DMS114 treated with DMSO at 0.1 percent for 48 hours (cell line): ENCODE measurements at regions not wholly inside any gene's neighbourhood (a gene's known extent, or its start where the extent isn't known, plus 50 kb on each side); places are given as distances from the start of the nearest gene placed in this dataset.
"Not testable (repeated sequence)": the region's sequence is repeated elsewhere in the genome, so short reads cannot be mapped to it uniquely, and the experiment has no call there.

ENCODE experiments used
- DNase-seq: peaks from one replicate; lab custom pipeline; 2025; ENCODE audit not compliant: unreplicated experiment; lab: John Stamatoyannopoulos, UW

GRCh38 chr20:29411458-29411820 is 1846.0 kb upstream of the DEFB115 start:
- DNase-seq, result not testable (repeated sequence)

GRCh38 chr20:29419378-29419777 is 1838.1 kb upstream of the DEFB115 start:
- no peak for DNase-seq

DNA sequence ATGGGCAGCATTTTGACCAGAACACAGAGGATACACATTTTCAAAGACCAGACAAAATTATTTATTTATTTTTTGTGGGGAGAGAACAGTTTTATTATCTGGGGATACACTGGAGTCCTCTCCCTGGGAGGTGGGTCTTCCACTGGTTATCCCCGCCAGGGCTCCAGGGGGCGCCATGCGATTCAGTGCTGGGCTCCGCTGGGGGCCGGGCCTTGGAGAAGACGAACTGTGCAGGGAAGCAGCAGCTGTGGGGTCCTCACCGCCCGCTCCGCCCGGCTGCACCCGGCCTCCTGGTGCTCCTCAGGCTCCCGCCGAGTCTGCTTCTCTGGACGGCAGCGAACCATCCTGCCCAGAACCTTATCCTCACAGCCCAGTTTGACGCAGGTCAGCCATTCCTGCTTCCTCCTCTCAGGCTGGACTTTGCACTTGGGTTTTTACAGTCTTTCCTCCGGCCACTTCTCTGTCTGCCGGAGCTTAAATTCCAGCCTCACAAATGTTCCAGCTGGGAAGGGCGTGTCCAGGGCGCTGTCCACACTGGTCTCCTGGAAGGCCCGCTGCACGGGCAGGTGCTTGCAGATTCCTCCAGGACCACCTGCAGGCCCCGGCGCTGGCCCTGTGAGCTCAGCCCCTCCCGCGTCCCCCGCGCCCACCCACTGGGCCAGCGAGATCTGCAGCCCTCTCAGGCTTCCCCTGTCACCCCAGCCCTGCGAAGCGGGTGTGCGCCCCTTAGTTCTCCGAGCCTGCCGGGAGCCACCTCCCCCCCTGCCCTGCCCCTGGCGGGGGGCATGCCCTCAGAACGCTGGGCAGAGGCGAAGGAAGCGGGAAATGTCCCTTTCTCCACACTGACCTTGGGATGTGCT is 1830.0 kb upstream of the DEFB115 start:
- DNase-seq, result no peak

GRCh38 chr20:29430531-29430930 is 1826.9 kb upstream of the DEFB115 start:
- DNase-seq, result no peak

GRCh38 chr20:29440721-29441120 is 1816.7 kb upstream of the DEFB115 start:
- not testable (repeated sequence) for DNase-seq

- peak; percentile 39 for DNase-seq
Measured at GRCh38 chr20:29443206-29443781, 1814.2 kb upstream of the DEFB115 start.

GRCh38 chr20:29443819-29444218 is 1813.6 kb upstream of the DEFB115 start:
- DNase-seq, result no peak

- DNase-seq, result peak; percentile 85
Measured at GRCh38 chr20:29445050-29445907, 1812.2 kb upstream of the DEFB115 start.

GRCh38 chr20:29447517-29448484 is 1809.7 kb upstream of the DEFB115 start:
- not testable (repeated sequence) for DNase-seq

DNA sequence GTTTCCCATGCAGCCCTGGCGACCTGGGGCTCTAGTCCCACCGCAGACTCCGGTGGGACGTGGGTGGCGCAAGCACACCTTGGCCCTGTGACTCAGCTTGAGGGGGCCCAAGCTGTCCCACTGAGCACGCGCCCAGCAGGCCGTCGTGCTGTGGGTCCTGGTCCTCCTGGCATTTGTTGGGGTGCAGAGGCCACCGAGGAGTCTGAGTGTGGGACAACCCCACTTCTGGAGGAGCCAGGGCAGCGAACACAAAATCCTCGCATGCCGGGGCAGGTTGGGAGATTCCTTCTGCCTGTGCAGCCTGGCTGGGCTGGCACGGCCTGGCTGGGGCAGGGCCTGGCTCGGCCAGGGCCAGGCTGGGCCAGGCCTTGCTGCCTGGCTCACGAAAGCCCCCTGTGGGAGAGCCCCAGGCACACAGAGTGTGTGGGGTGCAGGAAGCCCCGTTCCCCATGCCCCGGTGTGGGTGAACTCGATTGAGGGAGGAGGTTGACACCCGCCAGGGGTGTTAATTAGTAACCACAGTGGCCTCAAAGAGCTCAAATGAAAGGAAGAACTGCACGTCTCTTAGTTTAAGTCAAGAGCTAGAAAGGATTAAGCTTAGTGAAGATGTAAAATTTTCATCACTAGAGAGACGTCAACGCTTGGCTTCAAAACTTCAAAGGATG is 1808.5 kb upstream of the DEFB115 start:
- no peak for DNase-seq

DNA sequence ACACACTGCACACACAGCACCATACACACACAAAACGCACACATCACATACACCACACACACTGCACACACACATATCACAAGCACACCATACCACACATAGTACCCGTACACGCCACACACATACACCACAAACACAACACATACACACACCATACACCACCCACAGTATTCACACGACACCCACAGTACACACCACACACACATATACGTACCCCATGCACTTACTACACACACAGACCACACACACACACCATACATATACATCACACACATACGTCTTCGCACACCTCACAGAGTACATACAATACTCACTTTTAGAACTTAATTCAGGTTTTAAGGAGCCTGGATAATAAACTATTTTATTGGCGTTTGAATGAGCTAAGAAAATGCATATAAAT is 1805.3 kb upstream of the DEFB115 start:
- DNase-seq, result no peak

DNA sequence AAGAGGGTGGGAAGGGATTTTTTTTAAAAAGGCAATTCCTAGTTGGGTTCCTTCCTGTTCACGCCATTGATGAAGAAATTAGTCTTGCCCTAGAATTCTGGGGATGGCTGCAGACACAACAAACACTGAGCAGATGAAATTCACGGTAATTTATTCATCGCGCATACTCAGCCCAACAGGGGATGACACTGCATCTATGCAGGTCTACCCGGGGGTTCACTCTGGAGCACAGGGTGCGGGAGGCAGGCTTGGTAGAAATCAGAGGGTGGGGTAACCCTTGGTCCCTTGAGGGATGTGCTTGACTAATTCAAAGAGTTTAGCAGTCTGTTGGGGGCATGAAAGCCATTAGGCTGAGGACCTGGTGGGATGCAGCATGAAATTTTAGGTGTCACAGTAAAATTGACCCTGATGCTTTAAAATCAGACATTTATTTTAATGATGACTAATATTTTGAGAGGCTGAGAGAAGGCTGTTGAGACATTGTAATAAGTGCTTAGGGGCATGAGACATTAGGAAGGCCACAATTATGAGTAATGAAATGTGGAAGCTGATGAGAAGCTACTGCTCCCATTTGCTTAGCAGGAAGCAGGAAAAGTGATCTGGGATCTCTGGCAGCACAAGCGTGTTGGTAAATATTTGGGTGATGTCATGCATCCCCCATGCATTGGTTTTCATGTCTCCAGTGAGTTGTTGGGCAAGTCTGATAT is 1800.3 kb upstream of the DEFB115 start:
- not testable (repeated sequence) for DNase-seq

DNA sequence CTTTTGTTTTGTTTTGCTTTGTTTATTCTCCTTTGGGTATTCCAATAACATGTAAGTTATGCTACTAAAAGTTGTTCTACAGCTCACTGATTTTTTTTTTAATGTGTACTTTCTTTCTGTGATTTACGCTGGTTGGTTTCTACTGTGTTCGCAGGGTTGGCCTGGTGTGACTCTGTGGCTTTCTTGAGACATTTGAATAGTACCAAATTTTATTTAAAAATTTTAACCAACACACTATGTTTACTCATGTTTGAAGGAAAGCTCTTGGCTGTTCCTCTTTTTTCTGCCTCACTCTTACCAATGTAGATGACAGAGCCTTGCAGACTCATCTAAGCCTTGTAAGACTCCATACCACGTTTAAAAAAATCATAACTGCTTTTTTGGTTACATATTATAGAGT is 1784.9 kb upstream of the DEFB115 start:
- no peak for DNase-seq

DNA sequence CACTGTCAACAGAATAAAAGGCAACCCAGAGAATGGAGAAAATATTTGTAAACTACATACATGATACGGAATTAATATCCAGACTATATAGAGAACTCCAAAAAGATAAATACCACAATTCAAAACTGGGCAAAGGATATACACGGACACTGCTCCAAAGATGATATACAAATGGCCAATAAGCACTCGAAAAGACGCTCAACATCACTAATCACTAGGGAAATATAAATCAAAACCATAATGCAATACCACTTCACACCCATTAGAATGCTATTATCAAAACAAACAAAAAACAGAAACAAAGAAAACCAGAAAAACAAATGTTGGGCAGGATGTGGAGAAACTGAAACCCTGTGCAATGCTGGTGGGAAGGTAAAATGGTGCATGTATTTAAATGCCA is 1764.6 kb upstream of the DEFB115 start:
- DNase-seq, result not testable (repeated sequence)

GRCh38 chr20:29496767-29497166 is 1760.7 kb upstream of the DEFB115 start:
- not testable (repeated sequence) for DNase-seq

GRCh38 chr20:29497261-29497671 is 1760.2 kb upstream of the DEFB115 start:
- no peak for DNase-seq

- DNase-seq, result not testable (repeated sequence)
Measured at GRCh38 chr20:29497684-29498083, 1759.8 kb upstream of the DEFB115 start.

DNA sequence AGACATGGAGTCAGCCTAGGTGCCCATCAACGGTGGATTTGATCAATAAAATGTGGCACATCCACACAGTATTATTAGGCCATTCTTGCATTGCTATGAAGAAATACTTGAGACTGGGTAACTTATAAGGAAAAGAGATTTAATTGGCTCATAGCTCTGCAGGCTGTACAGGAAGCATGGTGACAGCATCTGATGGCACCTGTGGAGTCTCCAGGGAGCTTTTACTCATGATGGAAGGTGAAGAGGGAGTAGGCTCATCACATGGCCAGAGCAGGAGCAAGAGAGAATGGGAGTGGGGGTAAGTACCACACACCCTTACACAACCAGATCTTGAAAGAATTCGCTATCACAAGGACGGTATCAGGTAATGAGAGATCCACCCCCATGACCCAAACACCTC is 1756.7 kb upstream of the DEFB115 start:
- DNase-seq, result not testable (repeated sequence)

GRCh38 chr20:29514634-29515033 is 1742.8 kb upstream of the DEFB115 start:
- not testable (repeated sequence) for DNase-seq
